ENCODE measurements at regions not wholly inside any gene's neighbourhood (a gene's known extent, or its start where the extent isn't known, plus 50 kb on each side); places are given as distances from the start of the nearest gene placed in this dataset.
A peak's percentile ranks its signal among the peaks of the same experiment; 100 is the strongest.
"Not testable (repeated sequence)": the region's sequence is repeated elsewhere in the genome, so short reads cannot be mapped to it uniquely, and the experiment has no call there.

- no peak for DNase-seq
Observed at GRCh38 chr2:76163860-76164259, 453.1 kb upstream of the GCFC2 start.

GRCh38 chr2:76160670-76161069, 450.0 kb upstream of the GCFC2 start:
- no peak for DNase-seq

- no peak for DNase-seq
Observed at GRCh38 chr2:76159042-76159648, 448.4 kb upstream of the GCFC2 start.

- DNase-seq: no peak
Observed at GRCh38 chr2:76157531-76157930, 446.8 kb upstream of the GCFC2 start.

GRCh38 chr2:76154981-76155380, 444.3 kb upstream of the GCFC2 start:
- DNase-seq: no peak

GRCh38 chr2:76149846-76150245, 439.1 kb upstream of the GCFC2 start:
- DNase-seq: no peak

- DNase-seq: not testable (repeated sequence)
Observed at GRCh38 chr2:76139303-76139702, 428.6 kb upstream of the GCFC2 start.

- DNase-seq: no peak
Observed at GRCh38 chr2:76128622-76129021, 417.9 kb upstream of the GCFC2 start.

GRCh38 chr2:76120176-76120575, 409.5 kb upstream of the GCFC2 start:
- DNase-seq: no peak

GRCh38 chr2:76089683-76090082, 379.0 kb upstream of the GCFC2 start:
- no peak for DNase-seq

GRCh38 chr2:76083248-76083647, 372.5 kb upstream of the GCFC2 start:
- no peak for DNase-seq

- no peak for DNase-seq
Observed at GRCh38 chr2:76082509-76082908, 371.8 kb upstream of the GCFC2 start.

- no peak for DNase-seq
Observed at GRCh38 chr2:76080154-76080553, 369.4 kb upstream of the GCFC2 start.

GRCh38 chr2:76075126-76075525, 364.4 kb upstream of the GCFC2 start:
- no peak for DNase-seq

- DNase-seq: no peak
Observed at GRCh38 chr2:76073992-76074604, 363.4 kb upstream of the GCFC2 start.

GRCh38 chr2:76050196-76050595, 339.5 kb upstream of the GCFC2 start:
- no peak for DNase-seq

GRCh38 chr2:76044701-76045100, 334.0 kb upstream of the GCFC2 start:
- no peak for DNase-seq

GRCh38 chr2:76039505-76039904, 328.8 kb upstream of the GCFC2 start:
- peak; percentile 19 to 48 for DNase-seq

GRCh38 chr2:76027761-76028160, 317.0 kb upstream of the GCFC2 start:
- no peak for DNase-seq

GRCh38 chr2:76019128-76019527, 308.4 kb upstream of the GCFC2 start:
- peak; percentile 3 to 10 for DNase-seq

- peak; percentile 10 to 26 for DNase-seq
Observed at GRCh38 chr2:76009484-76009883, 298.8 kb upstream of the GCFC2 start.

- no peak for DNase-seq
Observed at GRCh38 chr2:76008001-76008702, 297.4 kb upstream of the GCFC2 start.

GRCh38 chr2:76000425-76000824, 289.7 kb upstream of the GCFC2 start:
- no peak for DNase-seq

GRCh38 chr2:75998451-75998850, 287.7 kb upstream of the GCFC2 start:
- DNase-seq: peak; percentile 5 to 7

All from Kasumi-1 (cell line).